ENCODE measurements at regions not wholly inside any gene's neighbourhood (a gene's known extent, or its start where the extent isn't known, plus 50 kb on each side); places are given as distances from the start of the nearest gene placed in this dataset.

DNA sequence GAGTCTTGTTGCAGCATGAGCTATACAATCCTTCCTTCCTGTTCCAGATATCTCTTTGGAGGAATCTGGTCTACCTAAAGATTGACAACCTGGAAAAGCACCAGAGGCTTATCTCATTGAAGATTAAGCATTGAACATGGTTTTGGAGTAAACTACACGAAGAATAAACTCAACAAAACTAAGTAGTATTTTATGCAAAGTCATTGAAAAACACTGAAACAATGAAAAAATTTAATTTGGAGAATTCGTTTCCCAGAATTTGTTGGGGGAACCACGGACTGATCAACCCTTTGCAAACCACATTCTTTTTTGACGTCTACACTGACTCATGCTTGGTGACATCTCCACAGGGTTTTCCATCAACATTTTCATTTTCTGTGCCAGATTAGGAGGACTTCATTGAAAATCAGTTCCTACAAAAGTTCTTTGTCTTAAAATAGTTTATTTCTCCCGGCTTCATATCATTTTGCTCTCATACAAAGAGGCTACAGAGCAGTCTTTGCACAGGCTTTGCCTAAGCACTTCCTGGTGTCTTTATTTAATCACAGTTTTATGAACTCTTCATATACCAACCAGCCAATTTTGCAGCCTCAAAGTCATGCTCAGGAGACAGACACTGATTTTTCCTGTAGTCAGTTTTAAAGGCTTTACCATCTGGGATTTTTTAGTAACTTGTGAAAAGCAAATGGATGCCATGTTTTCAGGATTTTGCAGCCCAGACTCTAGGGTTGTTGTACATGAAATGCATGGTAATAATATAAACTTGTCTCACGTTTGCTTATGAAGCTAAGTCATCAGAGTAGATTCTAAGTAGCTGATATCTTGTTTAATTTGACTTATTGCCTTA, 186.3 kb downstream of the C11orf91 start:
- Mint-ChIP-seq H3K36me3 (ENCODE audit: low read depth) (no peaks in the 10 kb centered on the region), H3K27ac (no peak overlapping the region), H3K4me1 (ENCODE audit: low read depth) (peaks cover 5% of the 10 kb centered on the region), H3K27me3 (peaks cover 13% of the 10 kb centered on the region), H3K4me3 (no peak overlapping the region), H3K9me3 (no peaks in the 10 kb centered on the region)
- intact Hi-C loops (cut with micrococcal nuclease): no loop called here

DNA sequence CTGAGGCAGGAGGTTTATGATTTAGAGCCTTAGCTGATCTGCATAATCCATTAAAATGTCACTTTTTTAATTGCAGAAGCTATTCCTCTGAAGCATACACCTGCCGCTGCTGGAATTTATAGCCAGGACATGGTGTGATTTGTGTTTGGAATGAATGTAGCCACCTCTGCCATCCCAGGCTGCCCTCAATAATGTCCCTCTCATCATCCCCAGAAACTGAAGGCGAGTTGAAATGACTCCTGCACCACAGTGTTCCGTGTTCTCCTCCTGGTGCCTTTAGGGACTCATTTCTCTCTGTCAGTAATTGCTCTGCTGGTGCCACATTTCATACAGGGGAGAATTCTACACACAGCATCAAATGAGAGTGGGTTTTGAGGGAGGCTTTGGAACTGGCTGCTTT, 191.0 kb downstream of the C11orf91 start:
- intact Hi-C loops (cut with micrococcal nuclease): no loop called here
- H3K27ac Mint-ChIP-seq: no peak overlapping the region
- H3K4me1 Mint-ChIP-seq (ENCODE audit: low read depth): no peaks in the 10 kb centered on the region
- H3K9me3 Mint-ChIP-seq: no peaks in the 10 kb centered on the region
- peaks cover 6% of the 10 kb centered on the region for H3K27me3 Mint-ChIP-seq
- no peaks in the 10 kb centered on the region for H3K36me3 Mint-ChIP-seq (ENCODE audit: low read depth)
- H3K4me3 Mint-ChIP-seq: no peak overlapping the region

DNA sequence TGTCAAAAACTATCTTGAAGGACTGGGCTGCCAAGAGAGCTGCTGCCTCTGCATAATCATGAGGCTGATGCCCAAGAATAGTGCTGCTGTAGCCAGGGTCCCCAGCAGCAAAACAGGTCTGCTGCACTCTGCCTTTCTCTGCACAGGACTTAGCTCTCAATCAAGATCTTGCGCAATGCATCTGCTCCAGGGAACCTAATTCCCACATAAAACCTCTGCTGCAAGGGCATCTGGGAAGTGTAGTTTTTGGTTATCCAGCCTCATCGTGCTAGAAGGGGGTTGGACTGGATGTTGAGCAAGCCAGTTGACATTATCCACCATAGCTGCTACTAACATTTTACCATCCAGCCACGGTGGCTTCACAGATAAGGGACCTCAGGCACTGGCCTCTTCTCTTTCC, 192.7 kb downstream of the C11orf91 start:
- H3K4me3 Mint-ChIP-seq: no peak overlapping the region
- no peak overlapping the region for H3K27ac Mint-ChIP-seq
- intact Hi-C loops (cut with micrococcal nuclease): no loop called here
- H3K36me3 Mint-ChIP-seq (ENCODE audit: low read depth): no peaks in the 10 kb centered on the region
- H3K4me1 Mint-ChIP-seq (ENCODE audit: low read depth): no peaks in the 10 kb centered on the region
- peaks cover 3% of the 10 kb centered on the region for H3K27me3 Mint-ChIP-seq
- H3K9me3 Mint-ChIP-seq: no peaks in the 10 kb centered on the region

DNA sequence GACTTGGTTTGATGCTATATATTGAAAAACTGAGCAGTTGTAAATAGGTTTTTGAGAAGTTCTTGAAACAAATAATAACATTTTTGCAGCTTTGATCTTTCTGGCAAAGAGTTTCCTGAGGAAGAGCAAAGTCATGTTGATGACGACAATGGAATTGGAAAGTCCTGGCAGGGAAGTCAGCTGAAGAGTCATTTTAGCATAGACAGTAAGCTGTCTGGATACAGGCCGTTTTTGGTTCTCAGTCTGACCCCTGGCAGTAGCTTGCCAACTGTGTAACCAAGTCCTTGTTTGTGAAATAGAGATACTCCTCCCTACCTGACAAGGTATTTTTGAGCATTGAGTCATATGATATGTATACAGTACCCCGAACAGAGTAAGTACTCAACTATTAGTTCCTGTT, 193.3 kb downstream of the C11orf91 start:
- H3K36me3 Mint-ChIP-seq (ENCODE audit: low read depth): no peaks in the 10 kb centered on the region
- no peaks in the 10 kb centered on the region for H3K9me3 Mint-ChIP-seq
- no peaks in the 10 kb centered on the region for H3K4me1 Mint-ChIP-seq (ENCODE audit: low read depth)
- no peak overlapping the region for H3K27ac Mint-ChIP-seq
- H3K27me3 Mint-ChIP-seq: peaks cover 2% of the 10 kb centered on the region
- intact Hi-C loops (cut with micrococcal nuclease): no loop called here
- no peak overlapping the region for H3K4me3 Mint-ChIP-seq

DNA sequence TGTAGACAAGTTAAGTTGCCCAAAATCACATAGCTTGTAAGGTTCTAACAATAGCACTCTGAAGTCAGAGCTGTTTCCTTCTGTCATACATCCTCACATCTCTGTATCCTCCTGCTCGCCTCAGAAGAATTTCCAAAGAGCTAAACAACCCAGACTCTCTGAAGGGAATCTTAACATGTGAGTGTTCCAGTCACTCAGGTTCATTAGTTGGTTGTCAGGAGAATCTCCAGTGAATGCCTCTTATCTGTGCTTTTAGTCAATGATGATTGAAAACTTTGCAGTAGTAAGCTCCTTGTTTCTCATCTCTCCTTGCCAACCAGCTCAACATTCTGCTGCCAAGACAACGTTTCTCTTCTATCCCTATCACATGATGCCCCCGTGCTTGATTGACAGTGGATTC, 195.5 kb downstream of the C11orf91 start:
- H3K4me3 Mint-ChIP-seq: no peak overlapping the region
- no peak overlapping the region for H3K27ac Mint-ChIP-seq
- H3K36me3 Mint-ChIP-seq (ENCODE audit: low read depth): no peaks in the 10 kb centered on the region
- H3K27me3 Mint-ChIP-seq: peaks cover 4% of the 10 kb centered on the region
- intact Hi-C loops (cut with micrococcal nuclease): no loop called here
- no peaks in the 10 kb centered on the region for H3K9me3 Mint-ChIP-seq
- no peaks in the 10 kb centered on the region for H3K4me1 Mint-ChIP-seq (ENCODE audit: low read depth)

DNA sequence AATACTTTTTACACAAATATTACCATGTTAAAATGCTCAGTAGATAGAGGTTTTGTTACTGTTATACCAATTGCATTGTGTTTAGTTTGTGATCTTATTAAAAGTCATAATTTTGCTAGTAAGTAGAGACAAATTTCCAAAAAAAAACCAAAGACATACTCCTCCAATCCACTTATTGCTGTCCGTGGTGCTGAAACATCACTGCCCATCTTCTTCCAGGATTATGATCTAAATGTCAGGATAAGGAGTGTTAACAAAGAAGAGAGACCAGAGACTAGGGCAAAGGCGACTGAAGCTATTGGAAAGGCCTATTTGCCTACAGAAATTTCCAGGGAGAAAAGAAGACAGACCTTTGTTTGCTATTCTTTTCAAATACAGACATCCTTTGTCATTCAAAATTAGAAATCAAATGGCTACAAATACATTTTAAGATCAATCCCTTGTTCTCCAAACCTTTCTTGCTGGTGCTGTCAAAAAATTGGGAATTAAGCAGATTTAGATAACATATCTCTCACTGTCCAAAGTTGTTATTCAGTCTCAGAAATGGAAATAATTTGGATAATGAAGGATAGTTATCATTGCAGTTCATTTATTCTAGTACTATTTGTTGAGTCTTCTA, 199.7 kb downstream of the C11orf91 start:
- intact Hi-C loops (cut with micrococcal nuclease): no loop called here
- H3K27ac Mint-ChIP-seq: no peak overlapping the region
- no peaks in the 10 kb centered on the region for H3K4me1 Mint-ChIP-seq (ENCODE audit: low read depth)
- peaks cover 5% of the 10 kb centered on the region for H3K27me3 Mint-ChIP-seq
- no peak overlapping the region for H3K4me3 Mint-ChIP-seq
- H3K36me3 Mint-ChIP-seq (ENCODE audit: low read depth): no peaks in the 10 kb centered on the region
- H3K9me3 Mint-ChIP-seq: no peaks in the 10 kb centered on the region

DNA sequence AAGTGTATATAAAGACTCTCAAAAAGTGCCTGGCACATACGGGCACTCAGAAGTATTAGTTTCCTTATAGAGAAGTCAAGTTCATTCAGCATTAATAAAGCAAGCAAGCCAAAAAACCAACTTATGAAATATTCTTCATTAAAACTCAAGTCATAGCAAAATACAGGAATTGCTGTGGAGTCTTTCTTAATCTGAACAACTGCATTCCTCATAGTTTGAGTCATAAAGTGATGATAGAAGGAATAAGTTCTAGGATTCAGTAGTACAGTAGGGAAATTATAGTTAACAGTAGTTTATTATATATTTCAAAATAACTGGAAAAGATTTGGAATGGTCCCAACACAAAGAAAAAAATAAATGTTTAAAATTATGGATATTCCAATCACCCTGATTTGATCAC, 200.3 kb downstream of the C11orf91 start:
- no peak overlapping the region for H3K27ac Mint-ChIP-seq
- no peaks in the 10 kb centered on the region for H3K9me3 Mint-ChIP-seq
- H3K36me3 Mint-ChIP-seq (ENCODE audit: low read depth): no peaks in the 10 kb centered on the region
- H3K27me3 Mint-ChIP-seq: peaks cover 4% of the 10 kb centered on the region
- H3K4me3 Mint-ChIP-seq: no peak overlapping the region
- intact Hi-C loops (cut with micrococcal nuclease): no loop called here
- no peaks in the 10 kb centered on the region for H3K4me1 Mint-ChIP-seq (ENCODE audit: low read depth)

DNA sequence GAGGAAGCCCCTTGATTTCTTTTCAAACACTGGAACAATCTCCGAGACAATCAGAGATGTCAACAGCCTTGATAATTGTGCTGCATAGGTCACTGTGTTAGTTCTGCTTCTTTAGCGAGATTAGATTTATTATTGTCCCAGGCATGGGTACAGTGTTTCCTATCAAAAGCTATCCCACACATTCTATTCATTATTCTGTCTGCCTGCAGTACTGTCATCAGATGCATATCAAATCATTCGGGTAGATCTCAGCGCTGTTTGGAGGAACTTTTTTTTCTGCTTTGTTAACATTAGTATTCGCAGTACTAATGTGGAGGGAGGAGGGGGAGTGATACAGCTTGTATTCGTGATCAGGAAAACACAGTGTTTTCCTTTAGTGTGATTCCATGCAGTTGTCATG, 208.0 kb downstream of the C11orf91 start:
- H3K4me3 Mint-ChIP-seq: no peak overlapping the region
- peaks cover 8% of the 10 kb centered on the region for H3K27me3 Mint-ChIP-seq
- no peaks in the 10 kb centered on the region for H3K9me3 Mint-ChIP-seq
- intact Hi-C loops (cut with micrococcal nuclease): no loop called here
- H3K36me3 Mint-ChIP-seq (ENCODE audit: low read depth): no peaks in the 10 kb centered on the region
- H3K27ac Mint-ChIP-seq: no peak overlapping the region
- no peaks in the 10 kb centered on the region for H3K4me1 Mint-ChIP-seq (ENCODE audit: low read depth)

DNA sequence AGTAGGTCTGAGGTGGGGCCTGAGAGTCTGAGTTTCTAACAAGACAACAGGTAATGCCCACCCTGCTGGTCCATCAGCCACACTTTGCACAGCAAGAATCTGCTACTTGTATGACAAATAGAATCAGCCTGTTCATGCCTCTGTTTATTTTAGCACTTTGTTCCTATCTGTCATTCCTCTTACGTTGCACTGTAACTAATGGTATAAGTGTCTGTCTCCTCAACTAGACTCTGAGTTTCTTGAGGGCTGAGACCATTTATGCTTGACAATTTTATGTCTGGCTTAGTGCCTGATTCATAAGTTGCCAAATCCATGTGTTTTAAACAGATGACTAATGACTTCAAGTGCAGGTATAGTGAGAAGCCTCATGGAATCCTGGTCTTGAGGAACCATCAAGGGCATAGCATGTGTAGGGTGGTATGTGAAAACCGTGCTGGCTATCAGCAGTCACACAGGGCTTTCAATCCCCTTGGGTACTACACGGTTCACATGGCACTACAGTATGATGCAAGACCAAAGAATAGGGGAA, 209.7 kb downstream of the C11orf91 start:
- Mint-ChIP-seq H3K27me3 (peaks cover 7% of the 10 kb centered on the region), H3K9me3 (no peaks in the 10 kb centered on the region), H3K4me1 (ENCODE audit: low read depth) (no peaks in the 10 kb centered on the region), H3K36me3 (ENCODE audit: low read depth) (no peaks in the 10 kb centered on the region), H3K4me3 (no peak overlapping the region), H3K27ac (no peak overlapping the region)
- intact Hi-C loops (cut with micrococcal nuclease): no loop called here

DNA sequence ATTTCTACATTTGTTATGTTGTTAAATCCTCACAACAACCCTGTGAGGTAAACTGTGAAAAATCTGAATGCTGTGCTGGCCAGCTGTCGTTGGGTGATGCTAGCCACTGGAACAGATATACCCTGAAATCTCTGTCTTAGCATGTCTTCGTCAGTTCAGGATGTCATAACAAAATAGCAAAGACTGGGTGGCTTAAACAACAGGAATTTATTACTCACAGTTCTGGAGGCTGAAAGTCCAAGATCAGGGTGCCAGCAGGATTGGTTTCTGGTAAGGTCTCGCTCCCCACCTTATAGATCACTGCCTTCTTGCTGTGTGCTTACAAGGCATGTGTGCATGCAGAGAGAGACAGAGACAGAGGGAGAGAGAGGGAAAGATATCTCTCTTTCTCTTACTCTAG, 211.7 kb downstream of the C11orf91 start:
- Mint-ChIP-seq H3K9me3 (no peaks in the 10 kb centered on the region), H3K27me3 (peaks cover 7% of the 10 kb centered on the region), H3K4me3 (no peak overlapping the region), H3K4me1 (ENCODE audit: low read depth) (no peaks in the 10 kb centered on the region), H3K27ac (no peak overlapping the region), H3K36me3 (ENCODE audit: low read depth) (no peaks in the 10 kb centered on the region)
- intact Hi-C loops (cut with micrococcal nuclease): no loop called here

DNA sequence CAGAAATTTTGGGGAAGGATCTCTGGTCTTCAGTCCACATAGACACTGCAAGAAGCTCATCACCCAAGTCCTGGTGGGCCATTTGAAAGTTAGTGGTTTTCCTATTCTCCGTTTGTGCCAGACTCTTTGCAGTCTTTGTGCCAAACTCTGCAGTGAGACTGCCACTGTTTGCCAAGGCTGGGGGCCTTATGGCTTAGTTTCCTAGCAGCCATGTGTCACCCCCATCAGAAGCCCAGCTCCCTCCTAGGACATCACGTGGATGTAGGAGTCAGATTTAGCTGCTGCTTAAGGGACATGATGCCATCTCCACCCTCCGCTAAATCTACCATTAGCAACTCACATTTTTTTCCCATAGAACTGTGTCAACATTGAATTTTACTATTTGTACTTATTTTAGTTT, 220.0 kb downstream of the C11orf91 start:
- Mint-ChIP-seq H3K27ac (no peak overlapping the region), H3K4me1 (ENCODE audit: low read depth) (no peaks in the 10 kb centered on the region), H3K27me3 (peaks cover 16% of the 10 kb centered on the region), H3K36me3 (ENCODE audit: low read depth) (no peaks in the 10 kb centered on the region), H3K9me3 (no peaks in the 10 kb centered on the region), H3K4me3 (no peak overlapping the region)
- intact Hi-C loops (cut with micrococcal nuclease): no loop called here

DNA sequence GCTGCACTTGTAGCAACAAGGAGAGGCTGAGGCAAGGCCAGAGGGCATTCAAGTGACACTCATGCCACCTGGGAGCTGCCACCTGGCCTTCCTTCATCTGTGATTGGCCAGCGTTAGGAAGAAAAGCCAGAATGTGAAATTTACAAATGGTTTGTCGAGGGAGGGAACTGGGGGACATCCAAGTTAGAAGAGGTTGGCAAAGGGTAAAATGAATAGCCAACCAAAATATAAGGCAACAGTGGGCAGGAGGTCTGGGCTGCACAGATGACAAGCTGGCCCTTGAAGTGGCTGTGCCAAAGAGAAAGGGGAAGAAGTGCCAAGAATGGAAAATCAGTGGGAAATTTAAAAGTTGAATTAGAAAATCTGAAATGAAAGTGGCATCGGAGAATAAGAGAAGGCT, 221.4 kb downstream of the C11orf91 start:
- Mint-ChIP-seq H3K9me3 (no peaks in the 10 kb centered on the region), H3K36me3 (ENCODE audit: low read depth) (no peaks in the 10 kb centered on the region), H3K27me3 (peaks cover 22% of the 10 kb centered on the region), H3K27ac (no peak overlapping the region), H3K4me1 (ENCODE audit: low read depth) (no peaks in the 10 kb centered on the region), H3K4me3 (no peak overlapping the region)
- intact Hi-C loops (cut with micrococcal nuclease): no loop called here

DNA sequence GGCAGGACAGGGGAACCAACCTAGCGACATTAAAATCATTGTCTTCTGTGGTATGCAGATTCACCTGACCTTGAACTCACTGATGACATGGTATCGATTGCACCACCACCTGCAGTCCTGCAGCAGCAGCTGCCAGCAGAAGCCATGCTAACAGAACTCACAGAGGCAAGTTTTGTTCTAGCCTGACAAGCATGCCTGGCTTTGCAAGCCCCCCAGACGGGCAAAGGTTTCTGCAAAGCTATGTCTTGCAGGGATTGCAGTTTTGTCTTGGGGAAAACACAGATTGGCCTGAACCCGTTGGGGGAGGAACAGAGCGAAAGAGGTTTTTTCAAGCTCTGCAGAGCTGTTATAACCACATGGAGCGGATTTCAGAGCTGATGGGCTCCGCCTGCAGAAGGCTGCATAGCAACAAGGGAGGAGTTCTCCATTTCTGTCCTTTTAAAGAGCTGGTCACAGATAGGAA, 221.0 kb downstream of the HIPK3 start:
- Mint-ChIP-seq H3K9me3 (no peaks in the 10 kb centered on the region), H3K27ac (no peak overlapping the region), H3K4me1 (ENCODE audit: low read depth) (no peaks in the 10 kb centered on the region), H3K36me3 (ENCODE audit: low read depth) (no peaks in the 10 kb centered on the region), H3K4me3 (no peak overlapping the region), H3K27me3 (peaks cover 24% of the 10 kb centered on the region)
- intact Hi-C loops (cut with micrococcal nuclease): no loop called here

DNA sequence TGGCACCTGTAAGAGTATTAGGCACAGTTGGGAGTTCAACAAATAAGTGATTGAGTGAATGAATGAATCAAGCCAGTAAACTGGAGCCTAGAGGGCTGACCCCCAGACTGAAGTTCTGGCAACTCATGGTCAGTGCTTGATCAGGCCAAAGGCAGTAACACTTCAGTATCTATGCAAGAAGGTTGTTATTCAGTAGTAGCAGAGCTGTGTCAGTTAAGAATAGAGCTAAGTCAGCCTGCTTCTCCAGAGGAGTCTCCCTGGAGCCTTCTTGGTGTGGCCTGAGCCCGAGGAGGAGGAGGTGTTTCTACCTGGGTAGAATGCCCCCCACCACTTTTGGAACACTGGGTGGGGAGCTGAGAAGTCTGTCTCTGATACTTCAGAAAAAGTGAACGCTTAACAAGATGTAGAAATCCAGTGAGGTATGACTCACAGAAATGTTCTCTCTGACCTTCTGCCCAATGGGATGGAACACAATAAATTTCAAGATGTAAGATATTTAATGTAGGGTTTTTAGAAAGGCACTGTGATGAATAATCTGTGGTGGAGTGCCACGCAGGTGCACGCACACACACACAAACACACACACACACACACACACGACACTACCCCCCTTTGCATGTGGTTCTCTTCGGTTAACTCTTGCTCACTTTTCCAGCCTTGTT, 219.9 kb downstream of the HIPK3 start:
- Mint-ChIP-seq H3K4me1 (ENCODE audit: low read depth) (no peaks in the 10 kb centered on the region), H3K27me3 (peaks cover 22% of the 10 kb centered on the region), H3K9me3 (no peaks in the 10 kb centered on the region), H3K27ac (no peak overlapping the region), H3K4me3 (no peak overlapping the region), H3K36me3 (ENCODE audit: low read depth) (no peaks in the 10 kb centered on the region)
- intact Hi-C loops (cut with micrococcal nuclease): no loop called here

Data from dendritic cell treated with granulocyte-macrophage colony-stimulating factor and Interleukin-4, amounts not matched to agents 40 ng/mL and 50 ng/mL, for 4 days (primary cell).